ENCODE measurements at regions not wholly inside any gene's neighbourhood (a gene's known extent, or its start where the extent isn't known, plus 50 kb on each side); places are given as distances from the start of the nearest gene placed in this dataset.

DNA sequence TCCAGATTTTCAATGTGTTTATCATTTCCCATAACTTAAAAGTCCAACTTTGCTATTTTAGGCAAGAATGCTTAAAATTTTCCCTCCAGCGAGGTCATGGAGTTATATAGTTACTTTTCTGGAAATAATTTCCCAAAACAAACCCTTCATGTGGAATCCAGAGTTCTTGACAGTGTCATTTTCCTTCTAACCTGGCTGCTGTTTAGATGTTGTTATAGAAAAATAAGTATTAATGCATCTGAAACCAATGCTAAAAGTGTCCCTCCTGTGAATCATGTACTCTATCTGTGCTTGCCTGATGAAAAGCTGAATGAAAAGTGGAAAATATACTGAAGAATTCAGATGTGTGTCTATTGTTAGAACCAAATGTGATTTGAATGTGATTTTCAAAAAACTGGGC, 245.3 kb upstream of the HSF2 start:
- Histone ChIP-seq H3K36me3 (ENCODE audit: insufficient read depth, low read length) (no peaks in the 10 kb centered on the region), H3K27ac (ENCODE audit: low read depth, low read length, poor library complexity, severe bottlenecking) (no peak overlapping the region), H3F3A (ENCODE audit: insufficient read depth, low read length) (no peaks in the 10 kb centered on the region), H3K9ac (ENCODE audit: low read length) (no peak overlapping the region), H3K9me3 (ENCODE audit: low read length) (no peaks in the 10 kb centered on the region), H3K4me2 (ENCODE audit: low read length) (no peak overlapping the region), H3K27me3 (ENCODE audit: insufficient read depth, low read length) (no peaks in the 10 kb centered on the region), H3K9me2 (ENCODE audit: low read depth, low read length) (no peaks in the 10 kb centered on the region), H2AFZ (ENCODE audit: low read length) (no peak overlapping the region), H3K79me2 (ENCODE audit: insufficient read depth, low read length) (no peaks in the 10 kb centered on the region), H3K4me3 (ENCODE audit: low read depth, low read length, poor library complexity, severe bottlenecking) (no peak overlapping the region), H3K4me1 (ENCODE audit: insufficient read depth, low read length, severe bottlenecking) (no peaks in the 10 kb centered on the region), H4K20me1 (ENCODE audit: insufficient read depth, low read length) (no peaks in the 10 kb centered on the region)
- TF ChIP-seq EZH2 (IDR thresholded peaks at IDR 0.05; ENCODE audit: borderline replicate concordance, low read length) = no peak
- TF ChIP-seq, protein P1, sequence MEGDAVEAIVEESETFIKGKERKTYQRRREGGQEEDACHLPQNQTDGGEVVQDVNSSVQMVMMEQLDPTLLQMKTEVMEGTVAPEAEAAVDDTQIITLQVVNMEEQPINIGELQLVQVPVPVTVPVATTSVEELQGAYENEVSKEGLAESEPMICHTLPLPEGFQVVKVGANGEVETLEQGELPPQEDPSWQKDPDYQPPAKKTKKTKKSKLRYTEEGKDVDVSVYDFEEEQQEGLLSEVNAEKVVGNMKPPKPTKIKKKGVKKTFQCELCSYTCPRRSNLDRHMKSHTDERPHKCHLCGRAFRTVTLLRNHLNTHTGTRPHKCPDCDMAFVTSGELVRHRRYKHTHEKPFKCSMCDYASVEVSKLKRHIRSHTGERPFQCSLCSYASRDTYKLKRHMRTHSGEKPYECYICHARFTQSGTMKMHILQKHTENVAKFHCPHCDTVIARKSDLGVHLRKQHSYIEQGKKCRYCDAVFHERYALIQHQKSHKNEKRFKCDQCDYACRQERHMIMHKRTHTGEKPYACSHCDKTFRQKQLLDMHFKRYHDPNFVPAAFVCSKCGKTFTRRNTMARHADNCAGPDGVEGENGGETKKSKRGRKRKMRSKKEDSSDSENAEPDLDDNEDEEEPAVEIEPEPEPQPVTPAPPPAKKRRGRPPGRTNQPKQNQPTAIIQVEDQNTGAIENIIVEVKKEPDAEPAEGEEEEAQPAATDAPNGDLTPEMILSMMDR (IDR thresholded peaks at IDR 0.05; ENCODE audit: low read length) = no peak

DNA sequence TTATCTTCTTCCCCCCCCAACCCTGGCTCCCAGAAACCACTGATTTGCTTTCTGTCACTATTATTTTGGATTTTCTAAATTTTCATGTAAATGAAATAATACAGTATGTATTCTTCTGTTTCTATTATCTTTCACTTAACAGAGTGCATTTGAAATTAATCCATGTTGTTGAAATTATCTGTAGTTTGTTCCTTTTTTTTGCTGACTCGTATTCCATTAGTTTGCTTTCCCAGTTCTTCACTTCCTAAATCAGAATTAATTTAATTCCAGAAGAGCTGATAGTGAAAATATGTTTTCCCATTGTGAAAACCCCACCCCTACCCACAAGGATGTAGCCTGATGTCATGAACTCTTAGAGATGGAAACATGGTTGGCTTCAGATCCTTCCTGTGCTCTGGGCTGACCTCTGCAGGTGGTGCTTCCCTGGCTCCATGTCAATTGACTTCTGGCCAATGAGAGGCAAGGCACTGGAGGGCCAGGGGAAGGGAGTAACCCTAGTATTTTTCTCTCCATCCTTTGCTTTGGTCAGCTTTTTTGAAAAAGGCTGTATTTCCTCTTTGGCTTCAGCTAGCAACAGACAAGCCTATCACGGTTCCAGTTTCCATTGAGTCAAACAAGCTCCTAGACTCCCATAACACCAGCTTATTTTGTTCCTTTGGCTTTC, 244.4 kb upstream of the HSF2 start:
- no peak for TF ChIP-seq EZH2 (IDR thresholded peaks at IDR 0.05; ENCODE audit: borderline replicate concordance, low read length)
- TF ChIP-seq, protein P1 (IDR thresholded peaks at IDR 0.05; ENCODE audit: low read length) = no peak
- Histone ChIP-seq H3K27me3 (ENCODE audit: insufficient read depth, low read length) (no peaks in the 10 kb centered on the region), H3K4me3 (ENCODE audit: low read depth, low read length, poor library complexity, severe bottlenecking) (no peak overlapping the region), H3K9me2 (ENCODE audit: low read depth, low read length) (no peaks in the 10 kb centered on the region), H3K36me3 (ENCODE audit: insufficient read depth, low read length) (no peaks in the 10 kb centered on the region), H3K9ac (ENCODE audit: low read length) (no peak overlapping the region), H4K20me1 (ENCODE audit: insufficient read depth, low read length) (no peaks in the 10 kb centered on the region), H2AFZ (ENCODE audit: low read length) (no peak overlapping the region), H3K27ac (ENCODE audit: low read depth, low read length, poor library complexity, severe bottlenecking) (no peak overlapping the region), H3K4me1 (ENCODE audit: insufficient read depth, low read length, severe bottlenecking) (no peaks in the 10 kb centered on the region), H3F3A (ENCODE audit: insufficient read depth, low read length) (no peaks in the 10 kb centered on the region), H3K4me2 (ENCODE audit: low read length) (no peak overlapping the region), H3K79me2 (ENCODE audit: insufficient read depth, low read length) (no peaks in the 10 kb centered on the region), H3K9me3 (ENCODE audit: low read length) (no peaks in the 10 kb centered on the region)

DNA sequence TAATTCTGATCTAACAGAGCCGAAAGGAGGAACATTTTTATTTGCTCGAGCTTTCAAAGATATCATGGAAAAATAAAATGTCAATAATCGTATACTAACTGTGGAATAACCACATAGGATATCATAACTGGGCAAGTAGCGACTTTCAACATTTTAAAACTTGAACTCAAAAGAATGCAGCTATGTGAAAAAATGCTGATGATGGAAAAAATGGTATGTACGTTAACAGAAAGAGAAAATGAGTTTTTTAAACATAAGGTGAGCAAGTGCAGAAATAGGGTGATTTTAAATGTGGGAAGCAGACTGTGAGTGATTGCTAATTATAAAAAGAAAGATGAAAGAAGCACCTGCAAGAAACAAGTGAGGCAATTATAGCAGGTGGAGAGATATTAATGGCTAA, 238.3 kb upstream of the HSF2 start:
- Histone ChIP-seq H3K27me3 (ENCODE audit: insufficient read depth, low read length) (no peaks in the 10 kb centered on the region), H4K20me1 (ENCODE audit: insufficient read depth, low read length) (no peaks in the 10 kb centered on the region), H3K9ac (ENCODE audit: low read length) (no peak overlapping the region), H3K79me2 (ENCODE audit: insufficient read depth, low read length) (no peaks in the 10 kb centered on the region), H3K4me3 (ENCODE audit: low read depth, low read length, poor library complexity, severe bottlenecking) (no peak overlapping the region), H3K9me2 (ENCODE audit: low read depth, low read length) (no peaks in the 10 kb centered on the region), H2AFZ (ENCODE audit: low read length) (no peak overlapping the region), H3K4me1 (ENCODE audit: insufficient read depth, low read length, severe bottlenecking) (no peaks in the 10 kb centered on the region), H3K36me3 (ENCODE audit: insufficient read depth, low read length) (no peaks in the 10 kb centered on the region), H3K27ac (ENCODE audit: low read depth, low read length, poor library complexity, severe bottlenecking) (no peak overlapping the region), H3K4me2 (ENCODE audit: low read length) (no peak overlapping the region), H3F3A (ENCODE audit: insufficient read depth, low read length) (no peaks in the 10 kb centered on the region), H3K9me3 (ENCODE audit: low read length) (no peaks in the 10 kb centered on the region)
- TF ChIP-seq, protein P1 (IDR thresholded peaks at IDR 0.05; ENCODE audit: low read length) = no peak
- no peak for TF ChIP-seq EZH2 (IDR thresholded peaks at IDR 0.05; ENCODE audit: borderline replicate concordance, low read length)

All from OCI-LY1 (cell line).